GM12873 (cell line): ENCODE measurements at regions not wholly inside any gene's neighbourhood (a gene's known extent, or its start where the extent isn't known, plus 50 kb on each side); places are given as distances from the start of the nearest gene placed in this dataset.

Source experiments
- TF ChIP-seq, protein P1 (sequence below): IDR thresholded peaks from 2 replicates; pipeline ENCODE4 v1.5.1; 2012; ENCODE audit warnings: low read depth, mild to moderate bottlenecking, moderate library complexity, low read length, control low read depth; ENCODE audit not compliant: insufficient read depth; ENCODE audit errors: missing control alignments

DNA sequence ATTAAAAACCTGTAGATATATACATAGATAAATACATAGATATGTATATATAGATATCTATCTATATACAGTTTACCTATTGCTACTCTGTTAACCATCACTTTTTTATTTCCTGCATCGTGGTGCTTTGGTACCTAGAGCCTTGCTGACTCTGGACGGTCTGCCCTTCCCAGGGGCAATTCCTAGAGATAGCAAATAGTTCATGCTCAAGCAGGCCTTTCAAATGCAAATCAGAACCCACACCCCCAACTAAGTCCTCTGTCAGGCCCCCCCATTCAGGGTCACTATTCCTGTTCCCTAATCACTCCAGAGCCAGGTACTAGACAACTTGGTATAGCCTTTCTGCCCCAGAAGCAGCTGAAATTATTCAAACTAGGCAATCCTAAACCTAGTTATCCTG is 273.5 kb upstream of the ADGRL3 start:
- TF ChIP-seq, protein P1, sequence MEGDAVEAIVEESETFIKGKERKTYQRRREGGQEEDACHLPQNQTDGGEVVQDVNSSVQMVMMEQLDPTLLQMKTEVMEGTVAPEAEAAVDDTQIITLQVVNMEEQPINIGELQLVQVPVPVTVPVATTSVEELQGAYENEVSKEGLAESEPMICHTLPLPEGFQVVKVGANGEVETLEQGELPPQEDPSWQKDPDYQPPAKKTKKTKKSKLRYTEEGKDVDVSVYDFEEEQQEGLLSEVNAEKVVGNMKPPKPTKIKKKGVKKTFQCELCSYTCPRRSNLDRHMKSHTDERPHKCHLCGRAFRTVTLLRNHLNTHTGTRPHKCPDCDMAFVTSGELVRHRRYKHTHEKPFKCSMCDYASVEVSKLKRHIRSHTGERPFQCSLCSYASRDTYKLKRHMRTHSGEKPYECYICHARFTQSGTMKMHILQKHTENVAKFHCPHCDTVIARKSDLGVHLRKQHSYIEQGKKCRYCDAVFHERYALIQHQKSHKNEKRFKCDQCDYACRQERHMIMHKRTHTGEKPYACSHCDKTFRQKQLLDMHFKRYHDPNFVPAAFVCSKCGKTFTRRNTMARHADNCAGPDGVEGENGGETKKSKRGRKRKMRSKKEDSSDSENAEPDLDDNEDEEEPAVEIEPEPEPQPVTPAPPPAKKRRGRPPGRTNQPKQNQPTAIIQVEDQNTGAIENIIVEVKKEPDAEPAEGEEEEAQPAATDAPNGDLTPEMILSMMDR = no peak

DNA sequence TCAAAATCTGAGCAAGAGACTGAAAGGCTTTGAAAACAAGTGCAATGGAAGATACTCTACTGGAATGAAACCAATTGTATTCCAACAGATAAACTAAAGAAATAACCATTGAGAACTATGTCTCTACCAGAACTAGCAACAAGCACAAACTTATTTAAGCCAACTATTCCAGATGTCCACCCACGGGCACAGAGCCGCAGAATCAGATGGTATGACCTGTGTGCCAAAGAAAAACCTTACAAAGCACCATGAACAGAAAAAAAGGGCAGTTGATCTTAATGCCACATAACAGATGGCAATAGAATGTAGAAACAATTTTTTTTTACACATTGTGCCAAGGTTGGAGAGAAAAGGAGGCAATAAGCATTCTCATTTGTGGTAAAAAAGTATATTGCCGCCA is 269.3 kb upstream of the ADGRL3 start:
- TF ChIP-seq, protein P1 = no peak

DNA sequence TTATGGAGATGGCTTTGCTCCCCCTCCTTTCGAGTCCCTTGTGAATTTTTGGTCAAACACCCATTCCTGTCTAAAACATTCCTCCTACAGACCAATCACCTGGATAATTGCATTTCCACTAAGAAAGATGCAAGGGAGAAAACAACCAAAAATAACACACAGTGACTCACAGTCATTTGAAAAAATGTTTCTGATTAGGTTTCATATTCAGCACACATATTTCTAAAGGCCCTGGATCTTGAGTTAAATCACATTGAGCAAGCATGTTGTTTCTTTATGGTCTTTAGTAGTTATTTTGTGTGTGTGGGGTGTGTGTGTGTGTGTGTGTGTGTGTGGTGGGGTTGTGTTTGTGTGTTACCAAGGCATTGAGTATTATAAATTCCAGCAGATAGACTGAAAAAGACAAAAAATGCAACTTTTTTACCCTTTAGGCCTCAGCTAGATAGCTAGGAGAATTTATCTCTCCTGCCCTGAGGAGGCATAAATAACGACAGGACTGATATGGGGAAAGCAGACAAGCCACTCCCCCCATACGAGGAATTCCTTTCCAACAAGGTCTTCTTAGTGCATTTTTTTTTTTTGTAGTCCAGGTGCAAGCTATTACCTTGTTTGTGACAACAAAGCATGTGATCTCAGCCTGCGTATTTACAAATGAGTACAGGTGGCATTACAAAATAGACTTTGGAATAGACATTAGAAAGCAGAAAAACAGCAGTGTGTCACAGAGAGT is 265.4 kb upstream of the ADGRL3 start:
- TF ChIP-seq, protein P1 = no peak

DNA sequence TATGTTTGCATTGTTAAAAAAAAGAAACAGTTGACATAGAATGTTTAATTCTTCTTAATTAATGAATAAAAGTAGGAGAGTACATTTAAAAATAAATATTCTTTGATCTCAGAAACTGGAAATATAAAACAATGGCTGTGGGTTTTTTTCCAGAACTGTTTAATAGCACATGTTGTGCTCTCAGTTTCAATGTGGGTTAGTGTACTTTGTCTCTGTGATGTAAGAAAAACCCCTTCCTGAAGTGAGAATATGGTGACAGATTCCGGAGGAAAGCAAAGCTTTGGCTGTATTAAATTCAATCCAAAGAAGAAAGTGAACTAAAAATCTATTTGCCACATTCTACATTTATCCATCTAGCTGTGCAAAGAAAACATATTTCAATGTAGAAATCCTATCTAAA is 261.9 kb upstream of the ADGRL3 start:
- TF ChIP-seq, protein P1 = no peak

DNA sequence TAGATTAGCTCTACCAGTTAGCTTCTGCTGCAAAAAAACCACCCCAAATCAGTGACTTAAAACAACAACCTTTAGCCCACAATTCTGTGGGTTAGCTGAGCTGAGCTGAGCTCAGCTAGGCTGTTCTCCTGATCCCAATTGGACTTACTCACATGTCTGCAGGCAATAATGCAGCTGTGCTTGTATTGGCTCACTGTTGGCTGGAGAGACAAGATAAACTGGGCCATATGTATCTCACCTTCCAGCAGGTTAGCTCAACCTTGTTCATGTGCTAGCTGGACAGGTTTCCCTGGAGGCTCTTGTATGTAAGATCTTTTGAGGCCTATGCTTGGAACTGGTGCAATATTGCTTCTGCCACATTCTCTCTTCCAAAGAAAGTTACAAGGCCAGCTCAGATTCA is 261.5 kb upstream of the ADGRL3 start:
- TF ChIP-seq, protein P1 = no peak

DNA sequence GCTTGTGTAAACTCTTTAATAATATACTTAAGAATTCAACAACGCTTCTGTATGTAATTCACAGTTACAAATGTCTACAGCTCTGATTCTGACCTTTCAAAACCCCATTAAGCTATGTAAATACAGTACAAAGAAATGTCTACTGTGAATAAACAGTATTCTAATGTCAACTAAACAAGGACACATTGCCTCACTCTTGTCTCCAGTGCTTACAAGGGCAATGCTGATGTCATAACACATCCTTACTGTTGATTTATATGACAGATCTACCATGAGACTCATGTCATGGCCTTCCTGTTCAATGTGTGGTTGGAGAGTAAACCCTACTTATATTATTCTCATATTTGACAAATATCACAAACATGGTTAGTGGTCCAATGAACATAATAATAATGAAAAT is 256.1 kb upstream of the ADGRL3 start:
- TF ChIP-seq, protein P1 = no peak

DNA sequence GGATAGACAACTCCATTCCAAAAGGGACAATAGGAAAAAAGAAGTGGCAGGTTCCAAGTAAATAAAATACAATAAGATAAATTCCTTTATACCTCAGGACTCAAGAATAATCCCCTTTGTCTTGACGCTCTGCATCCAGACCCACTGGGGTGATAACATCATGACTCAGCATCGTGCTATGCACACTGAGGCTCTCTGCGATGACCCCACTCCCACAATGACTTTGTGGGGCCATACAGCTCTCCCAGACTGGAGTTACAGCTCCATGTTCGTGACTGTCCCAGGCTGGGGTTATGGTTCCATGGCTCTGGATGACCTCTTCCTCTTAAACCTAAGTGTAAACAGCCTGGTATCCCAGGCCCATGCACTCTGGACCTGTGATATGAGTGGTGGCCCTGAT is 254.5 kb upstream of the ADGRL3 start:
- TF ChIP-seq, protein P1 = no peak
